PC-9 (cell line): ENCODE measurements at regions not wholly inside any gene's neighbourhood (a gene's known extent, or its start where the extent isn't known, plus 50 kb on each side); places are given as distances from the start of the nearest gene placed in this dataset.

Experiments
- CTCF ChIP-seq: fragments of 200-600 bp; sonication (generic); conservative IDR thresholded peaks from 2 replicates; pipeline ENCODE4 v1.6.1; 2017; ENCODE audit warnings: mixed run types, antibody characterized with exemption, mild to moderate bottlenecking, moderate library complexity
- EZH2 ChIP-seq: fragments of 200-600 bp; sonication (generic); IDR thresholded peaks from 2 replicates; pipeline ENCODE4 v1.8.0; 2017; ENCODE audit warnings: antibody characterized with exemption, low read depth

- no peak for TF ChIP-seq EZH2
- TF ChIP-seq CTCF = no peak
Measured at GRCh38 chr3:28935146-28935545, 345.7 kb upstream of the RBMS3 start.
